Hepatocyte (in vitro differentiated cells): ENCODE measurements at regions not wholly inside any gene's neighbourhood (a gene's known extent, or its start where the extent isn't known, plus 50 kb on each side); places are given as distances from the start of the nearest gene placed in this dataset.

Source experiments
- DNase-seq: peaks from one replicate; pipeline ENCODE4 v3.0.0-alpha.2; 2016; ENCODE audit warnings: low spot score
- H2AFZ ChIP-seq: fragments of 200-600 bp; sonication (generic); 2 replicates; pipeline ENCODE4 v1.6.0; 2016; ENCODE audit warnings: antibody characterized with exemption, mild to moderate bottlenecking
- H3K27ac ChIP-seq: fragments of 200-600 bp; sonication (generic); 2 replicates; pipeline ENCODE4 v1.5.1; 2016; ENCODE audit warnings: mild to moderate bottlenecking
- H3K27me3 ChIP-seq: fragments of 200-600 bp; sonication (generic); 2 replicates; pipeline ENCODE4 v1.6.1; 2016
- H3K36me3 ChIP-seq: fragments of 200-600 bp; sonication (generic); replicated peaks from 2 replicates; pipeline ENCODE4 v1.5.1; 2016; ENCODE audit warnings: low read depth; ENCODE audit not compliant: insufficient read depth
- H3K4me1 ChIP-seq: fragments of 200-600 bp; sonication (generic); 2 replicates; pipeline ENCODE4 v1.5.1; 2016; ENCODE audit warnings: mild to moderate bottlenecking, moderate library complexity; ENCODE audit not compliant: insufficient read depth
- H3K4me2 ChIP-seq: fragments of 200-600 bp; sonication (generic); 2 replicates; pipeline ENCODE4 v1.6.0; 2016
- H3K4me3 ChIP-seq: fragments of 200-600 bp; sonication (generic); 2 replicates; pipeline ENCODE4 v1.5.1; 2016; ENCODE audit warnings: mild to moderate bottlenecking
- H3K79me2 ChIP-seq: fragments of 200-600 bp; sonication (generic); 2 replicates; pipeline ENCODE4 v1.6.0; 2017; ENCODE audit warnings: mild to moderate bottlenecking
- H3K9me2 ChIP-seq: fragments of 200-600 bp; sonication (generic); replicated peaks from 2 replicates; pipeline ENCODE4 v1.6.0; 2017; ENCODE audit warnings: mild to moderate bottlenecking; ENCODE audit not compliant: insufficient read depth
- H3K9me3 ChIP-seq: fragments of 200-600 bp; sonication (generic); 2 replicates; pipeline ENCODE4 v1.5.1; 2016; ENCODE audit warnings: low read depth, mild to moderate bottlenecking
- H4K20me1 ChIP-seq: fragments of 200-600 bp; sonication (generic); 2 replicates; pipeline ENCODE4 v1.6.0; 2016; ENCODE audit warnings: mild to moderate bottlenecking; ENCODE audit not compliant: insufficient read depth, poor library complexity, severe bottlenecking
- EZH2 ChIP-seq: fragments of 200-600 bp; sonication (generic); IDR thresholded peaks from 2 replicates; pipeline ENCODE4 v1.6.1; 2016; ENCODE audit warnings: antibody characterized with exemption, mild to moderate bottlenecking, borderline replicate concordance
- EZH2phosphoT487 ChIP-seq: fragments of 200-600 bp; sonication (generic); IDR thresholded peaks from one replicate; pipeline ENCODE4 v1.6.1; 2018; ENCODE audit warnings: antibody characterized with exemption, mild to moderate bottlenecking, low read depth, moderate library complexity; ENCODE audit not compliant: unreplicated experiment, severe bottlenecking
- WGBS: methylation state at CpG from one replicate; pipeline ENCODE4 v1.1.6; 2016; ENCODE audit warnings: low lambda C conversion rate; ENCODE audit errors: missing lambda C conversion rate; 5-methylcytosine and 5-hydroxymethylcytosine counted together
- TF ChIP-seq, protein P1 (sequence below): fragments of 200-600 bp; sonication (generic); IDR thresholded peaks from 2 replicates; pipeline ENCODE4 v1.5.1; 2016; ENCODE audit warnings: antibody characterized with exemption, mild to moderate bottlenecking; ENCODE audit not compliant: poor library complexity

DNA sequence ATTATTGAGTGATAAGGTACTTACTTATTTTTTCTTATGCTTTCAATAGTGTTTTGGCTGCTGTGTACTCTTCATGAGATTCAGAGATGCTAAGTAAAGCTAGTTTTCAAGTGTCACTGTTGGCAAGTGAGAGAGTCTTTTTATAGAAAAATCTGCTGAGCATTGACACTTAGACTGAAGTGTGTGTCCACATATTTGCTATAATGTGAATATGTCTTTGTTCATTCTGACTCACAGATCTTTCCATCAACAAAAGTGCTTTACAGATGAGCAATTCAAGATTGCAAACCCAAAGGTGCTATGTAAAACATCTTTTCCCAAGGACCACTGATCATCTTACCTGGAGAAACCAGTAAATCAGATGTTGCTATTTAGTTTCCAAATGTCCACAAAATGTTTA lies 410.6 kb upstream of the FIGN start:
- H3K27me3 ChIP-seq, result no peaks in the 10 kb centered on the region
- H3K4me2 ChIP-seq, result no peak overlapping the region
- TF ChIP-seq EZH2 (no peak), EZH2phosphoT487 (no peak)
- TF ChIP-seq, protein P1, sequence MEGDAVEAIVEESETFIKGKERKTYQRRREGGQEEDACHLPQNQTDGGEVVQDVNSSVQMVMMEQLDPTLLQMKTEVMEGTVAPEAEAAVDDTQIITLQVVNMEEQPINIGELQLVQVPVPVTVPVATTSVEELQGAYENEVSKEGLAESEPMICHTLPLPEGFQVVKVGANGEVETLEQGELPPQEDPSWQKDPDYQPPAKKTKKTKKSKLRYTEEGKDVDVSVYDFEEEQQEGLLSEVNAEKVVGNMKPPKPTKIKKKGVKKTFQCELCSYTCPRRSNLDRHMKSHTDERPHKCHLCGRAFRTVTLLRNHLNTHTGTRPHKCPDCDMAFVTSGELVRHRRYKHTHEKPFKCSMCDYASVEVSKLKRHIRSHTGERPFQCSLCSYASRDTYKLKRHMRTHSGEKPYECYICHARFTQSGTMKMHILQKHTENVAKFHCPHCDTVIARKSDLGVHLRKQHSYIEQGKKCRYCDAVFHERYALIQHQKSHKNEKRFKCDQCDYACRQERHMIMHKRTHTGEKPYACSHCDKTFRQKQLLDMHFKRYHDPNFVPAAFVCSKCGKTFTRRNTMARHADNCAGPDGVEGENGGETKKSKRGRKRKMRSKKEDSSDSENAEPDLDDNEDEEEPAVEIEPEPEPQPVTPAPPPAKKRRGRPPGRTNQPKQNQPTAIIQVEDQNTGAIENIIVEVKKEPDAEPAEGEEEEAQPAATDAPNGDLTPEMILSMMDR, result no peak
- no peak overlapping the region for H3K27ac ChIP-seq
- H3K9me2 ChIP-seq, result no peaks in the 10 kb centered on the region
- H3K79me2 ChIP-seq, result no peaks in the 10 kb centered on the region
- H3K9me3 ChIP-seq, result no peaks in the 10 kb centered on the region
- H3K36me3 ChIP-seq, result no peaks in the 10 kb centered on the region
- DNase-seq, result no peak
- no peaks in the 10 kb centered on the region for H3K4me1 ChIP-seq
- H2AFZ ChIP-seq, result no peak overlapping the region
- H3K4me3 ChIP-seq, result no peak overlapping the region
- no peaks in the 10 kb centered on the region for H4K20me1 ChIP-seq

DNA sequence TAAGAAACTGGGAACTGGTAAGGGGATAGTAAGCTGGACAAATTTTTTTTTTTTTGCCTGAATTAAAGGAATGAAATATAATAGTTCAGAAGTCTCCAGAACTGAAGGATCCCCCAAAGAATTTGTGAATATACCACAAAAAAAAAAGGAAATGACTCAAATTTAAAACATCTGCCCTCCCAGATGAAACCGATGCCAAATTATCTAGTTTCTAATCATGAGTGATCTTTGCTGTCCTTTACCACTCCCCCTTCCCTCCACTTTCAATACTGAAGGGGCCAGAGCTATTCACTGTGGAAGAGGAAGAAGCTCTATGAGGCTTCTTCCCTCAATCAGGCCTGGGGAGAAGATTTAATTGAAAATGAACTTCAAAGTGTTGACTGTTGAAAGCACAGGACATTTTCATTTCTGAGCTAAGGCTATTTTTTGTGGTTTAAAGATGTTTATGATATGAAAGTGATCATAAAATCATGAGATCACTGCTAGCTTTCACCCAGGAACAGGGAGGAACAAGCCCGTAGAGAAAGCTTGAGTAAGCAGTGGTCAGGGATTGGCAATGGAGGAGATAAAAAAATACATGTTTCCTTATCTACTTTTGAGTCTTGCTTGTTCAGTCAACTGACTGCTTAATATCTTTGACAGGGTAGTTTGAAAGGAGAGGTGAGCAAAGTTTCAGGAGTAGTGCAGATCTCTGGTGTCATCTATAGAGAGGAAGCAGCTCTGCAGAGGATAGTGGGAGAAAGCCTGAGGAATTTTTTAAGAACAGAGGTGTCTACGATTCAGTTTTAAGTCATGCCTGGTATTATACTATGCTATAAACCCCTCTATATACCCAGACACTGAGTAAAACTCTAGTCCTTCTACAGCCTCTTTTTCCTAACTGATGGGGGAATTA lies 409.5 kb upstream of the FIGN start:
- H3K4me2 ChIP-seq, result no peak overlapping the region
- no peaks in the 10 kb centered on the region for H3K36me3 ChIP-seq
- no peak overlapping the region for H3K4me3 ChIP-seq
- H2AFZ ChIP-seq, result no peak overlapping the region
- H4K20me1 ChIP-seq, result no peaks in the 10 kb centered on the region
- no peak overlapping the region for H3K27ac ChIP-seq
- H3K9me3 ChIP-seq, result no peaks in the 10 kb centered on the region
- H3K79me2 ChIP-seq, result no peaks in the 10 kb centered on the region
- TF ChIP-seq EZH2phosphoT487 (no peak), EZH2 (no peak)
- TF ChIP-seq, protein P1, result no peak
- WGBS, result 74% methylated on average over 3 of the region's 3 CpGs
- no peaks in the 10 kb centered on the region for H3K9me2 ChIP-seq
- H3K27me3 ChIP-seq, result no peaks in the 10 kb centered on the region
- no peak for DNase-seq
- no peaks in the 10 kb centered on the region for H3K4me1 ChIP-seq

DNA sequence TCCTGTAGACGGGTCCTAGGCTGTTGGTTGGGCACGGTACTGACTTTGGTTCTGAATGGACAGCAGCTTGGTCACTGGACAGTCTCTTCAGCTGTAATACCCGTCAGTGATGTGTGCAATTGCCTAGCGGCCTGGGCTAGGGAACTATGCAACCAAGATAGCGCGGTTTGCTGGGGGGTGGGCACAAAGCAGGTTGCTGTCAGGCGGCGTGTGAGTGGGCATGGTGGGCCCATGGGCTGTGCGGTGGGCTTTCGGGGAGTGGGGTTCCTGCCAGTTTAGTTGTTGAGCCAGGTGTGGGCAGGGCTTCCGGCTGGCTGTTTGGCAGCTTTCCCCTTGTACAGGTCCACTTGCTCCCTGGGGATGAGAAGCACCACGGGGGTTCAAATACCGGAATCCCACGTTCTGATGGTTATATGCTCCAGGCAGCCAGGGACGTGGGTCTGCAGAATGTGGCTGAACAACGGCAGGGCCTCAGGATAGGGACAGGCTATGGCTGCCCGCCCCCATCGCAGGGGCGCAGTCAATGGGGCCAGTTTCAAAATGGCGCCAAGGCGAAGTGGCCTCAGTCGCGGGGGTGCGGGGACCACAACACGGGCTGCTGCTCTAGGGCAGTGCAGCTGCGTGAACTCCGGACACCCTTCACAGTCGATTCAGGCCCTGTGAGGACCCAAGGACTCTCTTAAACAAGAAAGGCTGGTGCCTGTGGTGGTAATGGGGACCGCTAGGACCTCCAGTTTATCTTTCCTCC lies 407.5 kb upstream of the FIGN start:
- TF ChIP-seq EZH2, result no peak
- no peak for TF ChIP-seq EZH2phosphoT487
- TF ChIP-seq, protein P1, result no peak
- no peaks in the 10 kb centered on the region for H3K79me2 ChIP-seq
- H3K4me1 ChIP-seq, result no peaks in the 10 kb centered on the region
- no peaks in the 10 kb centered on the region for H3K36me3 ChIP-seq
- H3K4me2 ChIP-seq, result no peak overlapping the region
- no peaks in the 10 kb centered on the region for H3K27me3 ChIP-seq
- WGBS, result 94% methylated on average over 29 of the region's 29 CpGs
- no peak overlapping the region for H3K4me3 ChIP-seq
- no peaks in the 10 kb centered on the region for H3K9me2 ChIP-seq
- DNase-seq, result no peak
- H4K20me1 ChIP-seq, result no peaks in the 10 kb centered on the region
- no peak overlapping the region for H3K27ac ChIP-seq
- no peak overlapping the region for H2AFZ ChIP-seq
- H3K9me3 ChIP-seq, result no peaks in the 10 kb centered on the region
